OCI-LY7 (cell line): ENCODE measurements at regions not wholly inside any gene's neighbourhood (a gene's known extent, or its start where the extent isn't known, plus 50 kb on each side); places are given as distances from the start of the nearest gene placed in this dataset.

Experiments
- EZH2phosphoT487 ChIP-seq: fragments of 200-600 bp; sonication (generic); IDR thresholded peaks from 2 replicates; pipeline ENCODE4 v1.6.1; 2018; ENCODE audit warnings: low read depth, borderline replicate concordance, mild to moderate bottlenecking, mixed run types, antibody characterized with exemption, low read length, moderate library complexity, mixed read lengths
- TF ChIP-seq, protein P1 (sequence below): fragments of 200-600 bp; sonication (generic); conservative IDR thresholded peaks from 2 replicates; pipeline ENCODE4 v1.5.1; 2014; ENCODE audit warnings: mild to moderate bottlenecking, antibody characterized with exemption, low read length, moderate library complexity, mixed read lengths

- TF ChIP-seq, protein P1, sequence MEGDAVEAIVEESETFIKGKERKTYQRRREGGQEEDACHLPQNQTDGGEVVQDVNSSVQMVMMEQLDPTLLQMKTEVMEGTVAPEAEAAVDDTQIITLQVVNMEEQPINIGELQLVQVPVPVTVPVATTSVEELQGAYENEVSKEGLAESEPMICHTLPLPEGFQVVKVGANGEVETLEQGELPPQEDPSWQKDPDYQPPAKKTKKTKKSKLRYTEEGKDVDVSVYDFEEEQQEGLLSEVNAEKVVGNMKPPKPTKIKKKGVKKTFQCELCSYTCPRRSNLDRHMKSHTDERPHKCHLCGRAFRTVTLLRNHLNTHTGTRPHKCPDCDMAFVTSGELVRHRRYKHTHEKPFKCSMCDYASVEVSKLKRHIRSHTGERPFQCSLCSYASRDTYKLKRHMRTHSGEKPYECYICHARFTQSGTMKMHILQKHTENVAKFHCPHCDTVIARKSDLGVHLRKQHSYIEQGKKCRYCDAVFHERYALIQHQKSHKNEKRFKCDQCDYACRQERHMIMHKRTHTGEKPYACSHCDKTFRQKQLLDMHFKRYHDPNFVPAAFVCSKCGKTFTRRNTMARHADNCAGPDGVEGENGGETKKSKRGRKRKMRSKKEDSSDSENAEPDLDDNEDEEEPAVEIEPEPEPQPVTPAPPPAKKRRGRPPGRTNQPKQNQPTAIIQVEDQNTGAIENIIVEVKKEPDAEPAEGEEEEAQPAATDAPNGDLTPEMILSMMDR, result no peak
- TF ChIP-seq EZH2phosphoT487, result no peak
Measured at GRCh38 chr18:25805323-25805722, 285.1 kb downstream of the SS18 start.
